Thoracic aorta (tissue), 2 donors: ENCODE measurements at regions not wholly inside any gene's neighbourhood (a gene's known extent, or its start where the extent isn't known, plus 50 kb on each side); places are given as distances from the start of the nearest gene placed in this dataset.

ENCODE experiments used
- ATAC-seq: fragments of 150-250 bp; one replicate; pipeline ENCODE4 v1.8.0; 2017; ENCODE audit warnings: low read depth; ENCODE audit not compliant: insufficient number of reproducible peaks, low FRiP score
- DNase-seq: peaks from one replicate; pipeline ENCODE4 v3.0.0-alpha.2; 2020; ENCODE audit warnings: low spot score
- H3K27ac ChIP-seq, 2 donors: fragments of 200-600 bp; sonication (generic); 1 replicate in 1 of 2; 2 replicates in 1 of 2; pipeline ENCODE4 v1.5.1; 2016; ENCODE audit warnings: mild to moderate bottlenecking in 2 of 2, moderate library complexity in 2 of 2
- H3K27me3 ChIP-seq: fragments of 200-600 bp; sonication (generic); replicated peaks from 2 replicates; pipeline ENCODE4 v1.6.0; 2016; ENCODE audit warnings: mild to moderate bottlenecking; ENCODE audit not compliant: insufficient read depth
- H3K36me3 ChIP-seq: fragments of 200-600 bp; sonication (generic); one replicate; pipeline ENCODE4 v1.5.1; 2016
- H3K4me1 ChIP-seq, 2 donors: fragments of 200-600 bp; sonication (generic); 1 replicate in 1 of 2; 2 replicates in 1 of 2; pipeline versions ENCODE4 v1.5.1 to v1.6.0; 2016; ENCODE audit warnings: low read depth in 2 of 2, mild to moderate bottlenecking in 1 of 2; ENCODE audit not compliant: control insufficient read depth in 1 of 2
- H3K4me3 ChIP-seq: fragments of 200-600 bp; sonication (generic); 2 replicates; pipeline ENCODE4 v1.5.1; 2016; ENCODE audit warnings: mild to moderate bottlenecking
- H3K9me3 ChIP-seq: fragments of 200-600 bp; sonication (generic); 2 replicates; pipeline ENCODE4 v1.5.1; 2016
- TF ChIP-seq, protein P1 (sequence below): fragments of 200-600 bp; sonication (generic); IDR thresholded peaks from one replicate; pipeline ENCODE4 v1.5.1; 2019; ENCODE audit warnings: antibody characterized with exemption

- Histone ChIP-seq H3K4me1 (no peaks in the 10 kb centered on the region), H3K27ac (no peak overlapping the region), H3K27me3 (no peaks in the 10 kb centered on the region), H3K36me3 (no peaks in the 10 kb centered on the region), H3K4me3 (no peak overlapping the region), H3K9me3 (no peaks in the 10 kb centered on the region)
- TF ChIP-seq, protein P1, sequence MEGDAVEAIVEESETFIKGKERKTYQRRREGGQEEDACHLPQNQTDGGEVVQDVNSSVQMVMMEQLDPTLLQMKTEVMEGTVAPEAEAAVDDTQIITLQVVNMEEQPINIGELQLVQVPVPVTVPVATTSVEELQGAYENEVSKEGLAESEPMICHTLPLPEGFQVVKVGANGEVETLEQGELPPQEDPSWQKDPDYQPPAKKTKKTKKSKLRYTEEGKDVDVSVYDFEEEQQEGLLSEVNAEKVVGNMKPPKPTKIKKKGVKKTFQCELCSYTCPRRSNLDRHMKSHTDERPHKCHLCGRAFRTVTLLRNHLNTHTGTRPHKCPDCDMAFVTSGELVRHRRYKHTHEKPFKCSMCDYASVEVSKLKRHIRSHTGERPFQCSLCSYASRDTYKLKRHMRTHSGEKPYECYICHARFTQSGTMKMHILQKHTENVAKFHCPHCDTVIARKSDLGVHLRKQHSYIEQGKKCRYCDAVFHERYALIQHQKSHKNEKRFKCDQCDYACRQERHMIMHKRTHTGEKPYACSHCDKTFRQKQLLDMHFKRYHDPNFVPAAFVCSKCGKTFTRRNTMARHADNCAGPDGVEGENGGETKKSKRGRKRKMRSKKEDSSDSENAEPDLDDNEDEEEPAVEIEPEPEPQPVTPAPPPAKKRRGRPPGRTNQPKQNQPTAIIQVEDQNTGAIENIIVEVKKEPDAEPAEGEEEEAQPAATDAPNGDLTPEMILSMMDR, result no peak
- ATAC-seq, result no peak
- no peak for DNase-seq
Observed at GRCh38 chr15:96011136-96011535, 319.4 kb upstream of the NR2F2 start.

- DNase-seq, result no peak
- no peak for ATAC-seq
- TF ChIP-seq, protein P1, result no peak
- Histone ChIP-seq H3K4me3 (no peak overlapping the region), H3K27ac (no peak overlapping the region), H3K27me3 (no peaks in the 10 kb centered on the region), H3K9me3 (no peaks in the 10 kb centered on the region), H3K4me1 (no peaks in the 10 kb centered on the region), H3K36me3 (no peaks in the 10 kb centered on the region)
Observed at GRCh38 chr15:96014939-96015338, 315.6 kb upstream of the NR2F2 start.

DNA sequence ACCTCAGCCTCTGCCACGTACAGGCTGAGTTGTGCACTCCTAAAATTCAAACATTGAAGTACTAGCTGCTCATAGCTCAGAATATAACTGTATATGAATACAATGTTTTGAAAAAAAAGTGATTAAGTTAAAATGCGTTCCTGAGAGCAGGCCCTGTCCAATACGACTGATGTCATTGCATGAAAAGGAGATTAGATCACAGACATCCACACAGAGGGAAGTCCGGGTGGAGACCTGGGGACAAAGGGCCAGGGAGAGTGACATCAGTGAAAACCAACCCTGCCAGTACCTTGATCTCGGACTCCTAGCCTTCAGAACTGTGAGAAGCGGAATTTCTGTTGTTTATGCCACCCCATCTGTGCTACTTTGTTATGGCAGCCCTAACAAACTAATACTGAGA lies 311.4 kb upstream of the NR2F2 start:
- Histone ChIP-seq H3K4me3 (no peak overlapping the region), H3K4me1 (no peaks in the 10 kb centered on the region), H3K27ac (no peak overlapping the region), H3K27me3 (no peaks in the 10 kb centered on the region), H3K36me3 (no peaks in the 10 kb centered on the region), H3K9me3 (no peaks in the 10 kb centered on the region)
- ATAC-seq, result no peak
- TF ChIP-seq, protein P1, result no peak
- no peak for DNase-seq

- Histone ChIP-seq H3K27me3 (no peaks in the 10 kb centered on the region), H3K36me3 (no peaks in the 10 kb centered on the region), H3K9me3 (no peaks in the 10 kb centered on the region), H3K4me3 (no peak overlapping the region), H3K27ac (no peak overlapping the region), H3K4me1 (no peaks in the 10 kb centered on the region)
- DNase-seq (no peak), ATAC-seq (no peak)
- TF ChIP-seq, protein P1, result no peak
Observed at GRCh38 chr15:96020133-96020532, 310.4 kb upstream of the NR2F2 start.

DNA sequence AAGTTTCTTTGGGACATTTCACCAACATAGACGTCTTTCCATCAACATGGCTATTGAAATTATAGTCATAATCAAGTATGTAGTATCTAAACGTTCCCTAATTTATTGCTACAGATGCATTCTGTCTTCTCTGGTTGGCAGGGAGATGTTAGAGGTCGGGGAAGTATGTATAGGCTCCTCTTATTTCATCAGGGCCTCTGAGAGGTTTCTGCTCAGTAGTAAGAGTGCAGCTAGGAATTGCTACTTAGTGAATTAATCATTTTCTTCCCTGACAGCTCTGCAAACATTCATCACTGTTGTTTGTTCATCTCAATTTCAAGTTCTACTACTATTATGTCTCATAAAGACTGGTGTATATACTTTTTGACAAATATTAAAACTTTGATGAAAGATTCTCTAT lies 309.7 kb upstream of the NR2F2 start:
- Histone ChIP-seq H3K4me3 (no peak overlapping the region), H3K36me3 (no peaks in the 10 kb centered on the region), H3K9me3 (no peaks in the 10 kb centered on the region), H3K27ac (no peak overlapping the region), H3K4me1 (no peaks in the 10 kb centered on the region), H3K27me3 (no peaks in the 10 kb centered on the region)
- DNase-seq, result no peak
- TF ChIP-seq, protein P1, result no peak
- no peak for ATAC-seq
